GM13976 (cell line): ENCODE measurements at regions not wholly inside any gene's neighbourhood (a gene's known extent, or its start where the extent isn't known, plus 50 kb on each side); places are given as distances from the start of the nearest gene placed in this dataset.
"Not testable (repeated sequence)": the region's sequence is repeated elsewhere in the genome, so short reads cannot be mapped to it uniquely, and the experiment has no call there.

Source experiments
- DNase-seq: peaks from one replicate; pipeline ENCODE4 v3.0.0; 2012; ENCODE audit warnings: low spot score
- CTCF ChIP-seq: IDR thresholded peaks from 2 replicates; pipeline ENCODE4 v1.5.1; 2012; ENCODE audit warnings: borderline replicate concordance, mild to moderate bottlenecking; ENCODE audit not compliant: insufficient read depth; ENCODE audit errors: extremely low read depth, missing control alignments, control extremely low read depth
- in situ Hi-C: fragments of 300-500 bp; cut with MboI; formaldehyde crosslinking; loops from one replicate; pipeline ENCODE4 v1.12.0; 2022; ENCODE audit warnings: low sequenced_read_pairs, mixed read lengths, inconsistent platforms; ENCODE audit not compliant: unreplicated experiment

DNA sequence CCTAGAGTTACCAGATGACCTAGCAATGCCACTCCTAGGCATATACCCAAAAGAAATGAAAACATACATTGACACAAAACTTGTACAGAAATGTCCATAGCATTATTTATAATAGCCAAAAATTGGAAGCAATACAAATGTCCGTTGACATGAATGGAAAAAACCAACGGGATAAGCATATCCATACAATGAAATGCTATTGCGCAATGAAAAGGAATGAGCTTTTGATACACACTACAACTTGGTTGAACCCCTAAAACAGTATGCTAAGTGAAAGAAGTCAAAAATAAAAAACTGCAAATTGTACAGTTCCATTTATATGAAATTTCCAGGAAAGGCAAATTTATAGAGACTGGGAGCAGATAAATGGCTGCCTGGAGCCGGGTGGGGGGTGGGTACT lies 90.6 kb upstream of the G2E3 start:
- DNase-seq = no peak
- in situ Hi-C loops = no loop called here
- TF ChIP-seq CTCF = no peak

DNA sequence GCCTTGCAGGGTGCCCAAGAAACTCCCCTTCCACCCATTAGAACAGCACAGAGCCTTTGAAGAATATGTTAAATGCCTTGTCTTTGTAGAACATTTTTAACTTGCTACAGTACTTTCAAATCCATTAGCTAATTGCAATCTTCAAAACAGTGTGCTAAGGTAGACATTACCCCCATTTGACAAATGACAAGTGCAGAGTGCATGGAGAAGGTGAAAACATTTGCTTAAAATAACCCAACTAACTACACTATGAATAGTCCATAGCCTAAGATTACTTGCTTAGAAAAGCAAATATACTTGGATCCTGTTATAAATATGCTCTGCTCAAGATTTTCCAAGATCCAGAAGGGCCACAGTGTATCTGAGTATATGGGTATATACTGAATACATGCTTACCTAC lies 87.0 kb upstream of the G2E3 start:
- DNase-seq = no peak
- no peak for TF ChIP-seq CTCF
- in situ Hi-C loops = no loop called here

GRCh38 chr14:30473846-30474696 lies 84.9 kb upstream of the G2E3 start:
- DNase-seq = not testable (repeated sequence)

DNA sequence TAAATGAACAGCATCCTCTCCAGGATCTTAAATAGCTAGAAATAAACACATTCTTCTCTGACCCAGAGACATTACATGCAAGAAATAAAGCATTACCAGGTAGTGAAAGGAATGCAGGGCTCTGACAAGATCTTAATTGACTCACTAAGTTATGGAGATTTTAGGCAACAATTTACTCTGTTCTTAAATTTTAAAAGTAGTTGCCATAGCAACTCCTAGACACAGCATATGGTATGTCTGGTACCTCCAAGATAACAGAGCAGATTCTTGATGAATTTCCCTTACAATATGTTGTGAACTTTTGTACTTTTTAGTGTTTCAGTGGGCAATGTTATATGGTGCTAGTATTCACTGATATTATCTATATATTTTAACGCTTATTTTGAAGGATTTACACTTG lies 76.7 kb upstream of the G2E3 start:
- DNase-seq = no peak
- no peak for TF ChIP-seq CTCF
- in situ Hi-C loops = no loop called here

More at GRCh38 chr14:30473846-30474696, 84.9 kb upstream of the G2E3 start:
- in situ Hi-C loops = not testable (repeated sequence)

DNA sequence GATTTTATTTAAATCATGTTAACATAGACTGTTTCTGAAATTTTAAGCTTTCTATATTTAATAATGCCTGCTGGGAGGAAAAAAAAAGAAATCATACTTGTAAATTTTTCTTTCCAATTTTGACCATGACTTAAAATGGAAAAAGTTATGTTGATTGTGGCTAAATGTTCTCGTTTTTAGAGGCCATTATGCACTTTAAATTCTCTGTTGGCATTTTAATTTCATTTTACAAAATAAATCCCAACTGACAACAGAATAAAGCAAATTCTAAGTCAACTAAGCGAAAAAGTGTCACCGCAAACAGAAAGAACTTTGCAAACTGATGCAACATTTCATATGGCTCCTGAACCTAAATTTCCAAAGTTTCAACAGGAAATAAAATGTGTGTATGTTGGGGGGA lies 74.8 kb upstream of the G2E3 start:
- in situ Hi-C loops = no loop called here
- no peak for DNase-seq

GRCh38 chr14:30484976-30485375 lies 74.0 kb upstream of the G2E3 start:
- no peak for TF ChIP-seq CTCF
- DNase-seq = no peak
- in situ Hi-C loops = no loop called here

More for the DNA sequence above, 74.8 kb upstream of the G2E3 start:
- no peak for TF ChIP-seq CTCF

- TF ChIP-seq CTCF = no peak
- in situ Hi-C loops = no loop called here
- no peak for DNase-seq
Measured at GRCh38 chr14:30496852-30497251, 62.1 kb upstream of the G2E3 start.
